Common myeloid progenitor, CD34-positive (primary cell): ENCODE measurements at regions not wholly inside any gene's neighbourhood (a gene's known extent, or its start where the extent isn't known, plus 50 kb on each side); places are given as distances from the start of the nearest gene placed in this dataset.
A peak's percentile ranks its signal among the peaks of the same experiment; 100 is the strongest.

Source experiments
- CTCF ChIA-PET: fragments of 350-600 bp; sonication (Branson Sonifier 250); formaldehyde crosslinking; loops from one replicate; lab custom pipeline; 2021; ENCODE audit warnings: antibody characterized with exemption; lab: Charles Lee
- POLR2A ChIA-PET: fragments of 350-600 bp; sonication (Branson Sonifier 250); formaldehyde crosslinking; loops from one replicate; lab custom pipeline; 2021; ENCODE audit warnings: antibody characterized with exemption; lab: Charles Lee
- DNase-seq, 3 donors: peaks; one replicate each; pipeline versions ENCODE4 v3.0.0 to v3.0.0-alpha.2; 2013
- H3K27ac ChIP-seq, 2 experiments: 1 replicate in 1 of 2; 2 replicates in 1 of 2; pipeline ENCODE4 v1.7.0; 2013; ENCODE audit warnings: inconsistent platforms in 2 of 2, low read length in 2 of 2, mild to moderate bottlenecking in 2 of 2, low read depth in 1 of 2, moderate library complexity in 1 of 2; ENCODE audit not compliant: severe bottlenecking in 2 of 2, insufficient read depth in 1 of 2, poor library complexity in 1 of 2
- H3K27me3 ChIP-seq, 5 experiments: replicated peaks in 2 of 5; 1 replicate in 3 of 5; 2 replicates in 2 of 5; pipeline versions ENCODE4 v1.6.1 to v1.7.0; 2013; ENCODE audit warnings: low read length in 4 of 5, mild to moderate bottlenecking in 2 of 5, moderate library complexity in 2 of 5, inconsistent platforms in 1 of 5; ENCODE audit not compliant: insufficient read depth in 5 of 5, control insufficient read depth in 4 of 5
- H3K36me3 ChIP-seq, 4 experiments: 1 replicate in 2 of 4; 2 replicates in 2 of 4; pipeline versions ENCODE4 v1.6.1 to v1.7.0; 2013; ENCODE audit warnings: low read length in 3 of 4, control low read depth in 1 of 4, mild to moderate bottlenecking in 1 of 4; ENCODE audit not compliant: control insufficient read depth in 4 of 4, insufficient read depth in 4 of 4
- H3K4me1 ChIP-seq, 4 experiments: 1 replicate in 3 of 4; 2 replicates in 1 of 4; pipeline versions ENCODE4 v1.6.1 to v1.7.1; 2013; ENCODE audit warnings: low read length in 3 of 4, mild to moderate bottlenecking in 3 of 4, control low read depth in 1 of 4, inconsistent platforms in 1 of 4, moderate library complexity in 1 of 4; ENCODE audit not compliant: control insufficient read depth in 4 of 4, insufficient read depth in 4 of 4; ENCODE audit errors: control extremely low read depth in 1 of 4
- H3K4me3 ChIP-seq, 7 experiments: 1 replicate in 4 of 7; 2 replicates in 3 of 7; pipeline versions ENCODE4 v1.5.1 to v1.7.0; 2013; ENCODE audit warnings: mild to moderate bottlenecking in 7 of 7, low read length in 6 of 7, moderate library complexity in 6 of 7, inconsistent platforms in 2 of 7, low read depth in 2 of 7, control low read depth in 1 of 7; ENCODE audit not compliant: insufficient read depth in 4 of 7, control insufficient read depth in 1 of 7; ENCODE audit errors: extremely low read depth in 1 of 7
- H3K9me3 ChIP-seq, 5 experiments: 1 replicate in 4 of 5; 2 replicates in 1 of 5; pipeline versions ENCODE4 v1.6.1 to v1.7.1; 2013; ENCODE audit warnings: low read length in 4 of 5, mild to moderate bottlenecking in 2 of 5, inconsistent platforms in 1 of 5, low read depth in 1 of 5, moderate library complexity in 1 of 5; ENCODE audit not compliant: control insufficient read depth in 4 of 5, insufficient read depth in 2 of 5; ENCODE audit errors: control extremely low read depth in 1 of 5
- WGBS: methylation state at CpG from one replicate; pipeline ENCODE4 v1.1.5; 2013; ENCODE audit not compliant: insufficient coverage; 5-methylcytosine and 5-hydroxymethylcytosine counted together

DNA sequence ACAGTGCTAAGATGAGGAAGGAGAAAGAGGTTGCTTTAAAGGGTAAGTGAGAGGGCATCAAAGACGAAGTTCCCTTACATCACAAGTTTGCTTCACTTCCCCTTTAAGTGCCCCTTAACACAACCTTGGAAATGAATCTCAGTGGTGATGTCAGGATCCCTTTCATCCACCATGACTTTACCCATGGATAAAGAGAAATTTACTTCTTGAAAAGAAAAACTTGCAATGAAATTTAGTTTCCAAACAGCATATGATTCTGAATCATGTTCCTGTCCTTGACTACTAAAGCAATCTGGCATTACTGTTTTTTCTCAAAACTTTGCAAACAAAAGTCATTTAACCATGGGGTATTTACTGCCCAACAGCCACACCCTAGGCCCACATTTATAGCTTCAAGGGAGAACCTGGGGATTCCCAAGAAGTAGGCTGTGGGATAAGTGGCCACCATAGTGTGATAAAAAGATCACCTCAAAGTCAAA lies 135.9 kb downstream of the ITGB8 start:
- H3K36me3 ChIP-seq, result no peaks in the 10 kb centered on the region
- peaks cover 0 to 2% (median 0%) of the 10 kb centered on the region in 5 experiments for H3K9me3 ChIP-seq
- ChIA-PET POLR2A (no interaction called here), CTCF (interaction anchor here (1.9 kb wide), 1 partner anchor 21 kb away, joined by 4 read pairs; no protein-coding TSS in a partner anchor)
- H3K4me1 ChIP-seq, result peaks cover 0 to 13% (median 8%) of the 10 kb centered on the region in 4 experiments
- H3K27me3 ChIP-seq, result no peaks in the 10 kb centered on the region
- H3K27ac ChIP-seq, result no peak overlapping the region
- DNase-seq, result peak in 2 of 3 donors; percentile 54 to 63
- no CpG with 5 or more reads among the region's 1 CpG for WGBS
- no peak overlapping the region for H3K4me3 ChIP-seq

DNA sequence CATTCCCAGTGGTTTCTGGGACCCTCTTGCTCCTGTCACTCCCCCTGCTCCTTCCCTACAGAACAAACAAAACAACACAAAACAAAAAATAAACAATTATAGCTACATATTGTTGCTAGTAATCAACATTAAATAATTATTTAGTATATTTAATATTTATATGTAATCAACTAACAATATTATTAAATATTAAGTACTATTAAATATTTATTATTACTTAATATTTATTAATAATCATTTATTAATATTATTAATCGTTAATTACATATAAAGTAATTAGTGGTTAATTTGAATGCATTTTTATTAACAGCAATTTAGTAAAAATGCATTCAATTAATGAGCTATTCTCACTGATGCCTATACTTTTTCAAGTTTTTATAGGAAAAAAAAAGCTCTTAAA lies 139.4 kb downstream of the ITGB8 start:
- H3K27ac ChIP-seq, result no peak overlapping the region
- CTCF ChIA-PET, result interaction anchor here (0.7 to 1.2 kb wide), 3 partner anchors 13 to 68 kb away, joined by 3 to 6 read pairs (median 4); no protein-coding TSS in a partner anchor

DNA sequence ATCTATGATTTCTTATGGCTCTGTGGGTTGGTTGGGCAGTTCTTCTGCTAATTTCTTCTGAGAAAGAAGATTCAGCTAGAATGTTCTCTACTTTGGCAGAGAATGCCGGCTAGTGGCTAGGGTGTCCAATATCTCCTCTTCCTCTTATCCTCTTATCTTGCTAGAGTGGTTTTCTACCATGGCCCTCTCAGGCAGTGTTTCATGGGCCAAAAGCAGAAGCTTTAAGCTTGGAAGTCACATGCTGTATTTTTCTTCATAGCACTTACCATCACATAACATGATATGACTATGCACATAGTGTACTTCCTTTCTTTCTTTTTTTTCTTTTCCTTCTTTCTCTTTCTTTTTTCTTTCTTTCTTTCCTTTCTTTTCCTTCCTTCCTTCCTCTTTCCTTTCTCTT lies 140.0 kb downstream of the ITGB8 start:
- peaks cover 0 to 5% (median 0%) of the 10 kb centered on the region in 5 experiments for H3K9me3 ChIP-seq
- WGBS, result 14% methylated on average over 1 of the region's 1 CpG
- H3K27me3 ChIP-seq, result no peaks in the 10 kb centered on the region
- H3K36me3 ChIP-seq, result no peaks in the 10 kb centered on the region
- ChIA-PET POLR2A (no interaction called here), CTCF (interaction anchor here (0.8 to 1.2 kb wide), 2 partner anchors 14 to 757 kb away, joined by 4 to 6 read pairs; no protein-coding TSS in a partner anchor)
- peaks cover 0 to 32% (median 18%) of the 10 kb centered on the region in 4 experiments for H3K4me1 ChIP-seq
- peak; percentile 60 to 94 (median 89) for DNase-seq
- H3K4me3 ChIP-seq, result no peak overlapping the region
- peak overlapping the region in 1 of 2 experiments; percentile 55 for H3K27ac ChIP-seq

More for the DNA sequence above, 139.4 kb downstream of the ITGB8 start:
- no CpG with 5 or more reads among the region's 1 CpG for WGBS
- Histone ChIP-seq H3K36me3 (no peaks in the 10 kb centered on the region), H3K9me3 (peaks cover 0 to 5% (median 0%) of the 10 kb centered on the region in 5 experiments), H3K4me1 (peaks cover 0 to 26% (median 14%) of the 10 kb centered on the region in 4 experiments), H3K27me3 (no peaks in the 10 kb centered on the region), H3K4me3 (no peak overlapping the region)
- DNase-seq, result no peak
- POLR2A ChIA-PET, result no interaction called here

DNA sequence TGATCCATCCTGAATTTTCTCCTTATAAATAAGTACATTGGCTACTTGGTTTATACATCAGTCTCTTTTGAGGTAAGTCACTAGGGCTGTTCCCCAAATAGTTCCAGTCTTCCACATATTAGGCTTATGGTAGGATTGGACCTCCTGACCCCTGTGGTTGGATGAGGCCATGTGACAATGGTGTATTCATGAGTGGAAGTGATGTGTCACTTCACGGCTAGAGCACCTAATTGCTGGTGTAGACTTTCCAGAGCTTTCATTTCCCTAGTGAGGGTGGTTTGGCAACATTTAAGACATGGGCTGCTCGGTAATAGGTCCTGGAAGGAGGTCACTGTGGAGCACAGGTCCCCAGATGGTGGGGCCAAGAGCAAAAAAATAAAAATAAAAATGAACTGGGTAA lies 141.2 kb upstream of the ABCB5 start:
- Histone ChIP-seq H3K4me3 (no peak overlapping the region), H3K27me3 (no peaks in the 10 kb centered on the region), H3K4me1 (peaks cover 7 to 48% (median 30%) of the 10 kb centered on the region in 4 experiments), H3K9me3 (peaks cover 0 to 5% (median 0%) of the 10 kb centered on the region in 5 experiments), H3K36me3 (no peaks in the 10 kb centered on the region), H3K27ac (no peak overlapping the region)
- DNase-seq, result peak in 1 of 3 donors; percentile 20
- POLR2A ChIA-PET, result no interaction called here
- WGBS, result 100% methylated on average over 1 of the region's 2 CpGs
- CTCF ChIA-PET, result interaction anchor here (0.6 kb wide), 1 partner anchor 718 kb away, joined by 4 read pairs; no protein-coding TSS in a partner anchor

DNA sequence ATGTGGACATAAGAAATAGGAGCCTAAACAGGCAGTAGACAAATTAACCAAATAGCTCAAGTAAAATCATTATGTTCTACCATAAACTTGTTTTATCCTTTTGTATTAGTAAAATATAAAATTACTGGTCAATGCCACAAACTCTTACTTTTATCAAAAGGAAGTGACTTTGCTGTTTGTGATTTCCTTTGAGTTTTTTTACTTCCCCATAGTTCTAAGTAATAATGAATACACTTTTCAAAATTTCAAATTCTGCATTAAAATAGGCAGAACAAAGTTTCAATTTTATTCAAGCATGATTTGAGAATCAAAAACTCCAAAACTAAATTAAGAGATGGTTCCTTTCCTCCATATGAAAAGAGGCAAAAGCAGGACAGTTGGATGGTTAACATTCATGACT lies 139.7 kb upstream of the ABCB5 start:
- peak; percentile 48 to 77 (median 68) for DNase-seq
- H3K9me3 ChIP-seq, result peaks cover 0 to 5% (median 0%) of the 10 kb centered on the region in 5 experiments
- H3K27ac ChIP-seq, result peak overlapping the region; percentile 27 to 78
- H3K4me3 ChIP-seq, result peak overlapping the region in 1 of 7 experiments; percentile 19
- H3K36me3 ChIP-seq, result no peaks in the 10 kb centered on the region
- POLR2A ChIA-PET, result no interaction called here
- peaks cover 7 to 42% (median 28%) of the 10 kb centered on the region in 4 experiments for H3K4me1 ChIP-seq
- H3K27me3 ChIP-seq, result no peaks in the 10 kb centered on the region
- CTCF ChIA-PET, result no interaction called here

DNA sequence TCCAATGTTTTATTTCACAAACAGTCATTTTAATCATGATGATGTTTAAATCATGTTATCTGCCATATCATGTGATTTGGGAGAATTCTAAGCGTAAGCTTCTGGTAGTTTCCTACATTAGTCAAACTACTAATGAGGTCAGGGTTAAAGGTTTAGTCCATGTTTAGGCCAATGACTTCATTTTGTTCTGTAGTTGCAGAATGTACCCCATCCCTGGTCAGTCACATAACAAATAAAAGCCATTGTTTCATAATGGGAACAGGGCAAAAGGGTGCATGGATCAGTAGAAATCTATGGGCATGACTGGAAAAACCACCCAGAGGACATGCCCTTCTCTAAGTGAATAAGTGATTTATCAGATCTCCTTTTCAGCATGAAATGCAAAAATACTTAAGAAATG lies 138.4 kb upstream of the ABCB5 start:
- Histone ChIP-seq H3K4me3 (no peak overlapping the region), H3K27ac (peak overlapping the region in 1 of 2 experiments; percentile 78), H3K27me3 (no peaks in the 10 kb centered on the region), H3K36me3 (no peaks in the 10 kb centered on the region), H3K9me3 (peaks cover 0 to 3% (median 0%) of the 10 kb centered on the region in 5 experiments), H3K4me1 (peaks cover 7 to 37% (median 20%) of the 10 kb centered on the region in 4 experiments)
- no peak for DNase-seq
- POLR2A ChIA-PET, result no interaction called here
- WGBS, result no CpG with 5 or more reads among the region's 1 CpG
- CTCF ChIA-PET, result interaction anchor here (1.0 to 2.1 kb wide), 3 partner anchors 31 to 36 kb away, joined by 4 to 5 read pairs (median 5); no protein-coding TSS in a partner anchor

DNA sequence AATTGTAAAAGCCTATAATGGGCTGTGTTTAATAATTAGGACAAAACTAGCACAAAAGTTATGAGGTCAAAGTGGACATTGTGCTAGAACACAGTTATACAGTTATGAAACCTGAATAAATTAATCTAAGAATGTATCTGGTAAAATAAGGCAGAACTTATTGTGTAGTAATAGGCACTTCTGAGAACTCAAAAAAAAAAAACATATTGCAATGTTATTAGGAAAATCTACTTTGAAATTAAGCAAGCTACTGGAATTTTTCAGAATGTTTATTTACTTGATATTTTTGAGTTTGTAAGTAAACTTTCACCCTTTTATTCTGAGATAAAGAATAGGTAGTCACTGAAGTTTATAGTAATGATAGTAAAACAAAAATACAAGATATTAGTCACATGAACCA lies 135.8 kb upstream of the ABCB5 start:
- DNase-seq, result no peak
- POLR2A ChIA-PET, result no interaction called here
- CTCF ChIA-PET, result interaction anchor here (0.5 kb wide), 1 partner anchor 723 kb away, joined by 3 read pairs; no protein-coding TSS in a partner anchor

More for the DNA sequence above, 135.8 kb upstream of the ABCB5 start:
- Histone ChIP-seq H3K4me3 (no peak overlapping the region), H3K27ac (no peak overlapping the region), H3K36me3 (no peaks in the 10 kb centered on the region), H3K4me1 (peaks cover 13 to 49% (median 34%) of the 10 kb centered on the region in 4 experiments), H3K9me3 (no peaks in the 10 kb centered on the region), H3K27me3 (no peaks in the 10 kb centered on the region)
